Stomach (tissue), 4 donors: ENCODE measurements at regions not wholly inside any gene's neighbourhood (a gene's known extent, or its start where the extent isn't known, plus 50 kb on each side); places are given as distances from the start of the nearest gene placed in this dataset.

ENCODE experiments used
- POLR2A ChIP-seq, 4 donors: fragments of 450-650 bp; IDR thresholded peaks; one replicate each; pipeline ENCODE4 v1.6.1; 2016; ENCODE audit warnings: antibody characterized with exemption in 4 of 4, control low read depth in 2 of 4, mild to moderate bottlenecking in 1 of 4, moderate library complexity in 1 of 4
- POLR2AphosphoS5 ChIP-seq, 3 donors: sonication (generic); formaldehyde crosslinking; IDR thresholded peaks; one replicate each; pipeline ENCODE4 v1.6.1; 2016; ENCODE audit warnings: antibody characterized with exemption in 3 of 3
- TF ChIP-seq, protein P1 (sequence below), 7 experiments: fragments of 450-650 bp in 4 of 7; fragments of 200-600 bp in 3 of 7; sonication (generic) in 3 of 7; IDR thresholded peaks; one replicate each; pipeline ENCODE4 v1.5.1; 2016 to 2019; ENCODE audit warnings: antibody characterized with exemption in 7 of 7, control low read depth in 2 of 7, mild to moderate bottlenecking in 1 of 7

DNA sequence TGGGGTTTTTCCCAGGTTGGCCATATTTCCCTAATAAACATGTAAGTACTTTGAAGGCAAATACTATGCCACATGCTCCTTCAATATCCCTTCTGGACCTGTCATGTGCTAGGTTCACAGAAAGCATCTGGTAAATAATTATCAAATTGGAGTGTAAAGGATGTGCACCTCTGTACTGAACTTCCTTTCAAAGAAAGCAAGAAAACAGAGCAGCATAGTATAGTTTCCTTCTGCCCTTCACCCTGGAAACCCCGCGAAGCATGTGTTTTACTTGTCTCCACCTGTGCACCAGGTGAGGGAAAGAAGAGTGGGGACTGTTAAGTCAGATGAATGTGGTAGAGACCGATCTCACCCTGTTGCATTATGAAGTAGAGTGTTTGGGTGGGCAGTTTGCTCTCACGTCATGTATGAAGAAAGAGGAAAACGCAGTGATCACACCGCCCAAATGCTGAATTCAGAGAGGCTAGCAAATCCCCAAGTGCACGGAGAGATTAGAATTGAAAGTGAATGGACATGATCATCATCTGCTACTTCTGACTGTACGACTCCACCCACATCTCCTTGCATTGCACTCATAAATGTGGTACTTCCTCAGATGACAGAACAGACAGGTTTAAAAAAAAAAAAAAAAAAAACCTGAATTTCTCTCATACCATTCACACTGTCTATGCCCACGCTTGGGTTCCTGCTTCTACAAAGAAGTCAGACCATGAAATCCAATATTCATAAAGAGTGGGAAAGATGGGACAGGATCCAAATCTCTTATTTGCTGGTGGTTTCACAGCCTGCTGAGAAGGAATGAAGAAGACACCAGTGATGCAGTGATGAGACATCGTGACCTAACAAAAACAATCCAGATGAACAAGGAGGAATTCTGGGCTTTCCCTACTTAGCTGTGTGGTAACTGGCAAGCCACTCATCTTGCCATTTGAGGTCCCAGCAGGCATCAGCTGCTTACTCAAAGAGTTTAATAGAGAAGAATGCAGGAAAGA lies 448.6 kb downstream of the BCL11A start:
- TF ChIP-seq, protein P1, sequence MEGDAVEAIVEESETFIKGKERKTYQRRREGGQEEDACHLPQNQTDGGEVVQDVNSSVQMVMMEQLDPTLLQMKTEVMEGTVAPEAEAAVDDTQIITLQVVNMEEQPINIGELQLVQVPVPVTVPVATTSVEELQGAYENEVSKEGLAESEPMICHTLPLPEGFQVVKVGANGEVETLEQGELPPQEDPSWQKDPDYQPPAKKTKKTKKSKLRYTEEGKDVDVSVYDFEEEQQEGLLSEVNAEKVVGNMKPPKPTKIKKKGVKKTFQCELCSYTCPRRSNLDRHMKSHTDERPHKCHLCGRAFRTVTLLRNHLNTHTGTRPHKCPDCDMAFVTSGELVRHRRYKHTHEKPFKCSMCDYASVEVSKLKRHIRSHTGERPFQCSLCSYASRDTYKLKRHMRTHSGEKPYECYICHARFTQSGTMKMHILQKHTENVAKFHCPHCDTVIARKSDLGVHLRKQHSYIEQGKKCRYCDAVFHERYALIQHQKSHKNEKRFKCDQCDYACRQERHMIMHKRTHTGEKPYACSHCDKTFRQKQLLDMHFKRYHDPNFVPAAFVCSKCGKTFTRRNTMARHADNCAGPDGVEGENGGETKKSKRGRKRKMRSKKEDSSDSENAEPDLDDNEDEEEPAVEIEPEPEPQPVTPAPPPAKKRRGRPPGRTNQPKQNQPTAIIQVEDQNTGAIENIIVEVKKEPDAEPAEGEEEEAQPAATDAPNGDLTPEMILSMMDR (IDR thresholded peaks at IDR 0.05): no peak
- TF ChIP-seq POLR2A (IDR thresholded peaks at IDR 0.05) (no peak), POLR2AphosphoS5 (IDR thresholded peaks at IDR 0.05) (no peak)
